Gastroesophageal sphincter (tissue), 3 donors: ENCODE measurements at regions not wholly inside any gene's neighbourhood (a gene's known extent, or its start where the extent isn't known, plus 50 kb on each side); places are given as distances from the start of the nearest gene placed in this dataset.

Experiments
- CTCF ChIP-seq, 4 experiments: fragments of 200-600 bp in 2 of 4; fragments of 450-650 bp in 2 of 4; sonication (generic) in 1 of 4; IDR thresholded peaks; one replicate each; pipeline ENCODE4 v1.5.1; 2017 to 2019; ENCODE audit warnings: antibody characterized with exemption in 4 of 4, mild to moderate bottlenecking in 2 of 4, moderate library complexity in 2 of 4
- EP300 ChIP-seq: sonication (generic); formaldehyde crosslinking; IDR thresholded peaks from one replicate; pipeline ENCODE4 v1.6.1; 2017; ENCODE audit warnings: antibody characterized with exemption, mild to moderate bottlenecking

DNA sequence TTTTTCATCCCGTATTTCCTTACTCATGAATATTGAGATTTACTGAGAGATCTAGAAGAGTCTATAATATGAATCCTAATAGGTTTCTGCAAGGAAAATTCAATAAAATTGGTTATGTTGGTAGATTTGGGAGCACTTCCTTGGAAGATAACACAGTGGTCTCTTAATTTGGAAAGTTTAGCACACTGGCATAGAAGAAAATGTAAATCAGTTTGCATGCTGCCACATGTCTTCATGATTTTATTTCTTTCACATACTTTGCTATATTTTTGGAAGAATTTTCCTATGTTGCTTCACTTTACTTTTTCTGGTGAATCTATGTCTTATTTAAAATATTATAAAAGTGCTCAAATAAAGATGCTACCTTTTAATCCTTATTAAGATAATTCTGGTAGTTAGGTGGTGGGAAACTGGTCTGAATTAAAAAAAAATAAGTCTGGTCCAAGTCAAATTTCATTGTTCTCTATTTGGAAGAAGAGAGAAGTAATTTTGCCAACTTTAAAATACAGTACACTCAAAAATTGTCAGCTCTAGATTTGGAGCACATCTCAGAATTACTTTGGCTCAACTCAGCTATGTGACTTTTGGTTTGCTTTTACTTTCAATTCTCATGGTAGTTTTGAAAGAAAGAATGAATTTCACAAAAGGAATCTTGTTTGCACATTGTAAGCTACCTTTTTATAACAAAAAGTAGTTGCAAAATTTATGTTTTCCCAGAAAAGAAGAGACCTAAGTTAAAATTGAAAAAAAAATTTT lies 197.3 kb downstream of the CENPW start:
- TF ChIP-seq EP300 (no peak), CTCF (IDR thresholded peaks at IDR 0.05) (no peak)
